ENCODE measurements at regions not wholly inside any gene's neighbourhood (a gene's known extent, or its start where the extent isn't known, plus 50 kb on each side); places are given as distances from the start of the nearest gene placed in this dataset.

DNA sequence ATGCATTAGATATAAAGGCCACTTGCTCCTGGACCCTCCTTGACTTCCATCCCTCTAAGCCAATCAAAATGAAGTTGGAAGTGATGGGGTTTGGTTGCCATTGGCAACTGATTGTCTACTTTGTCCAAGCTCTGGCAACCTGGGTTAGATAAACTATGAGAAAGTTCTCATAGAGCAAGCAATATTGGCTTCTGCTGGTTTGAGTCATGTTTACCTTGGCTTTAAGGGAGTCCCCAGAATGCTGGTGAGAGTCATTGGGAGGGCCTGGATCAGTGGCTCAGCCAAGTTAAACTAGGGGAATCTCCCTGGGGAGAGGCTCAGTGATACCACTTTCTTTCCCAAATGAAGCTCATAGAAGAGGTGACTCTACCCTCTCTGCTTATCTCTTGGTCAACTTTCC, 176.3 kb upstream of the ROPN1 start:
- no peak for DNase-seq (ENCODE audit: low spot score)

DNA sequence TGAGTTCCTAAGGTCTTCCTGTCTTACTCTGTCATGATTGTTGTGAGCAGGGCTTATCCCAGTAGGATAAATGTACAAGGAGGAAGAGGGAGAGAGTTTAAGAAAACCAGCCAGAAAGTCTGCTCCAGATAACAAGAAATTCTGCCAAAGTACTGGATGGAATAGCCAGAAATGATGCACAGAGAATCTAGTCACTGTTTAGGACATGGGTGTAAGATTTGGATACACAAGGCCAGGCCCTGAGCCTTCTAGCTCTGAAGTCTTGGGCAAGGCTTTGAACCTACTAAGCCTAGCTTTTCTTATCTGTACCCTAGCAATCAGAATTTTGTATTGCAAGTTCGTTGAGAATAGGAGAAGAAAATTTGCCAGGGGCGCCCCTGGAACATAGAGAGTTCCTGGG, 180.4 kb upstream of the ROPN1 start:
- no peak for TF ChIP-seq CTCF (IDR thresholded peaks at IDR 0.05; ENCODE audit: extremely low read depth, missing control alignments)
- no peak for DNase-seq (ENCODE audit: low spot score)

More for the DNA sequence above, 176.3 kb upstream of the ROPN1 start:
- no peak for TF ChIP-seq CTCF (IDR thresholded peaks at IDR 0.05; ENCODE audit: extremely low read depth, missing control alignments)

GRCh38 chr3:124172816-124173215, 180.9 kb upstream of the ROPN1 start:
- no peak for TF ChIP-seq CTCF (IDR thresholded peaks at IDR 0.05; ENCODE audit: extremely low read depth, missing control alignments)
- no peak for DNase-seq (ENCODE audit: low spot score)

DNA sequence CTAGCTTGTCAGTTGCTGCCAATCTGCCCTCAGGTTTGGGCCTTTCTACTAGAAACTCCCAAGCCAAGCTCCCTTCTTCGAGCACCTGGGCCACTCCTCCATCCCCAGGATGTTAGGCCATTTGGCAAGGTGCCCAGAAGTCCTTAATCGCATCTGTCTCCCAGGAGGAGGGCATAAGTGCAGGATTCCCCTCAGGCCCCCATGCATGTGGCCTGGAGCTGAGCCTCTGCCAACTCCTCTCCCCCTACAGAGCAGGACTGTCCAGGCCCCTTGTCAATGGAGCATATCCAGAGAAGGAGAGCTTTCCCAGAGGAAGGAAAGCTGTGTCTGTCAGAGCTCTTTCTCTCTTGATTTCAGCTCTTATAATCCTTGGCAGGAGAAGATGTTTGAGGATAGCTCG, 182.6 kb upstream of the ROPN1 start:
- TF ChIP-seq CTCF (IDR thresholded peaks at IDR 0.05; ENCODE audit: extremely low read depth, missing control alignments), result no peak
- DNase-seq (ENCODE audit: low spot score), result no peak

DNA sequence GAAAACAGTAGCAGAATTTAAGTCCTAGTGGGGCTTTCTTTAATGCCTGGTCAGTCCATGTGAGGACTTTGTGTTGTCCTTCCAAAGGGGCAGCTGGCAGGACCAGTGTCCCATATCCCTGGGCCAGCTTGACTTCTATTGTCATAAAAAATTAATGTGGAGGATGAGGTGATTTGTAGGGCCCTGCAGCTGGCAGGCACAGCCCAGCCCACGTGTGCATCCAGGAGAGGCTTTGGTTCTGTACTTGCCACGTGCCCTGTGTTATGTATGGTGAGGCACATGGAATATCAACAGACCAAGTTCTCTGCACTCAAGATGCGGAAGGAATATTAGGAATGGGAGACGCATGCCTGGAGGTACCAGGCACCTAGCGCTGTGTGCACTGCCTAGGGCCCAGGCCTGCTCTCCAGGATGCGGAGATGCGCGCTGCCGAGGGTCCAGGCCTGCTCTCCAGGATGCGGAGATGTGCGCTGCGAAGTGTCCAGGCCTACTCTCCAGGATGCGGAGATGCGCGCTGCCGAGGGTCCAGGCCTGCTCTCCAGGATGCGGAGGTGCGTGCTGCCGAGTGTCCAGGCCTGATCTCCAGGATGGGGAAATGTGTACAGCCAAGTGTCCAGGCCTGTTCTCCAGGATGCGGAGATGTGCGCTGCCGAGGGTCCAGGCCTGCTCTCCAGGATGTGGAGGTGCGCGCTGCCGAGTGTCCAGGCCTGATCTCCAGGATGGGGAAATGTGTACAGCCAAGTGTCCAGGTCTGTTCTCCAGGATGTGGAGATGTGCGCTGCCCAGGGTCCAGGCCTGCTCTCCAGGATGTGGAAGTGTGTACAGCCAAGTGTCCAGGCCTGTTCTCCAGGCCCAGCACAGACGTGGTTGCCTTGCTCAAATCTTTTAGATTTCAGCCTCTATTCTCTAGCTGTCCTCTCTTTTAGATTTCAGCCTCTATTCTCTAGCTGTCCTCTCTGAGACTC, 183.3 kb upstream of the ROPN1 start:
- DNase-seq (ENCODE audit: low spot score), result no peak
- TF ChIP-seq CTCF (IDR thresholded peaks at IDR 0.05; ENCODE audit: extremely low read depth, missing control alignments), result no peak

GRCh38 chr3:124177071-124177470, 185.1 kb upstream of the ROPN1 start:
- no peak for DNase-seq (ENCODE audit: low spot score)
- no peak for TF ChIP-seq CTCF (IDR thresholded peaks at IDR 0.05; ENCODE audit: extremely low read depth, missing control alignments)

GRCh38 chr3:124178531-124178930, 186.6 kb upstream of the ROPN1 start:
- no peak for TF ChIP-seq CTCF (IDR thresholded peaks at IDR 0.05; ENCODE audit: extremely low read depth, missing control alignments)
- DNase-seq (ENCODE audit: low spot score), result no peak
